A673 (cell line): ENCODE measurements at regions not wholly inside any gene's neighbourhood (a gene's known extent, or its start where the extent isn't known, plus 50 kb on each side); places are given as distances from the start of the nearest gene placed in this dataset.

ENCODE experiments used
- EZH2 ChIP-seq: fragments of 200-600 bp; sonication (generic); IDR thresholded peaks from 2 replicates; pipeline ENCODE4 v1.6.1; 2017; ENCODE audit warnings: borderline replicate concordance, low read depth, mild to moderate bottlenecking, mixed read lengths, antibody characterized with exemption, low read length; ENCODE audit not compliant: poor library complexity, severe bottlenecking
- TF ChIP-seq, protein P1 (sequence below): fragments of 300-800, 200-600 bp; sonication (generic); conservative IDR thresholded peaks from 2 replicates; pipeline ENCODE4 v1.5.1; 2017; ENCODE audit warnings: low read depth, mild to moderate bottlenecking, antibody characterized with exemption, low read length, moderate library complexity, mixed read lengths

DNA sequence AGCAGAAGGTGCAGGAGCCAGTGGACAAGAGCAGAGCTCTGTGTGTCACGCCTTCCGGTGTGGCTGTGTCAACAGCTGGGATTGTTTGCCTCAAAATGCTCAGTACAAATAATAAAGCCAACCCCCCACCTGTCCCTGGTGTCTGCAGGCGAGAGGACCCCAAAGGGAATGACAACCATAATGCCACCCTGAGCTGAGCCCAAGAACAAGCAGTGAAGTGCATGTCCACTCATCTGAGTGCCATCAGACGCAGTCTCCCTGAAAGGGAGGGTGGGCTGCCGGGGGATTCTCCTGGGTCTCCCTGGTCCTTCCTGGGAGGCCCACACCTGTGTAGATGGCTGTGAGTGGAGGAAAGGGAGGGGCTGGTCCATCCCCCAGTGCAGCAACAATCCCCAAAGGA is 328.8 kb upstream of the IRX1 start:
- TF ChIP-seq, protein P1, sequence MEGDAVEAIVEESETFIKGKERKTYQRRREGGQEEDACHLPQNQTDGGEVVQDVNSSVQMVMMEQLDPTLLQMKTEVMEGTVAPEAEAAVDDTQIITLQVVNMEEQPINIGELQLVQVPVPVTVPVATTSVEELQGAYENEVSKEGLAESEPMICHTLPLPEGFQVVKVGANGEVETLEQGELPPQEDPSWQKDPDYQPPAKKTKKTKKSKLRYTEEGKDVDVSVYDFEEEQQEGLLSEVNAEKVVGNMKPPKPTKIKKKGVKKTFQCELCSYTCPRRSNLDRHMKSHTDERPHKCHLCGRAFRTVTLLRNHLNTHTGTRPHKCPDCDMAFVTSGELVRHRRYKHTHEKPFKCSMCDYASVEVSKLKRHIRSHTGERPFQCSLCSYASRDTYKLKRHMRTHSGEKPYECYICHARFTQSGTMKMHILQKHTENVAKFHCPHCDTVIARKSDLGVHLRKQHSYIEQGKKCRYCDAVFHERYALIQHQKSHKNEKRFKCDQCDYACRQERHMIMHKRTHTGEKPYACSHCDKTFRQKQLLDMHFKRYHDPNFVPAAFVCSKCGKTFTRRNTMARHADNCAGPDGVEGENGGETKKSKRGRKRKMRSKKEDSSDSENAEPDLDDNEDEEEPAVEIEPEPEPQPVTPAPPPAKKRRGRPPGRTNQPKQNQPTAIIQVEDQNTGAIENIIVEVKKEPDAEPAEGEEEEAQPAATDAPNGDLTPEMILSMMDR = no peak
- no peak for TF ChIP-seq EZH2
